ENCODE measurements at regions not wholly inside any gene's neighbourhood (a gene's known extent, or its start where the extent isn't known, plus 50 kb on each side); places are given as distances from the start of the nearest gene placed in this dataset.

GRCh38 chr3:154887869-154888268, 192.2 kb upstream of the MME start:
- Histone ChIP-seq H3K4me3 (no peak overlapping the region), H3K27ac (no peak overlapping the region), H3K9me3 (peaks cover 0 to 12% of the 10 kb centered on the region in 2 donors), H3K27me3 (no peaks in the 10 kb centered on the region), H3K36me3 (no peaks in the 10 kb centered on the region), H3K4me1 (no peaks in the 10 kb centered on the region)
- TF ChIP-seq CTCF (IDR thresholded peaks at IDR 0.05): no peak
- no peak for DNase-seq
- no peak for ATAC-seq
- intact Hi-C loops (cut with DNase I): no loop called here

GRCh38 chr3:154886437-154886836, 193.7 kb upstream of the MME start:
- Histone ChIP-seq H3K4me3 (no peak overlapping the region), H3K9me3 (peaks cover 0 to 12% of the 10 kb centered on the region in 2 donors), H3K27me3 (no peaks in the 10 kb centered on the region), H3K27ac (peak overlapping the region in 1 of 2 donors; percentile 15), H3K36me3 (no peaks in the 10 kb centered on the region), H3K4me1 (no peaks in the 10 kb centered on the region)
- ATAC-seq (peak; percentile 73), DNase-seq (peak in 1 of 4 donors; percentile 21)
- no peak for TF ChIP-seq CTCF (IDR thresholded peaks at IDR 0.05)
- intact Hi-C loops (cut with DNase I): no loop called here

- H3K4me3 ChIP-seq: no peak overlapping the region
- no peaks in the 10 kb centered on the region for H3K36me3 ChIP-seq
- DNase-seq (no peak), ATAC-seq (no peak)
- no peaks in the 10 kb centered on the region for H3K27me3 ChIP-seq
- intact Hi-C loops (cut with DNase I): no loop called here
- peaks cover 0 to 15% of the 10 kb centered on the region in 2 donors for H3K9me3 ChIP-seq
- H3K27ac ChIP-seq: no peak overlapping the region
- no peaks in the 10 kb centered on the region for H3K4me1 ChIP-seq
- TF ChIP-seq CTCF (IDR thresholded peaks at IDR 0.05): no peak
Observed at GRCh38 chr3:154885418-154885817, 194.7 kb upstream of the MME start.

- Histone ChIP-seq H3K9me3 (peaks cover 0 to 16% of the 10 kb centered on the region in 2 donors), H3K4me3 (no peak overlapping the region), H3K27ac (no peak overlapping the region), H3K4me1 (no peaks in the 10 kb centered on the region), H3K36me3 (no peaks in the 10 kb centered on the region), H3K27me3 (no peaks in the 10 kb centered on the region)
- no peak for TF ChIP-seq CTCF (IDR thresholded peaks at IDR 0.05)
- intact Hi-C loops (cut with DNase I): no loop called here
- no peak for DNase-seq
- no peak for ATAC-seq
Observed at GRCh38 chr3:154884952-154885351, 195.2 kb upstream of the MME start.

GRCh38 chr3:154875142-154875541, 205.0 kb upstream of the MME start:
- intact Hi-C loops (cut with DNase I): no loop called here
- Histone ChIP-seq H3K36me3 (no peaks in the 10 kb centered on the region), H3K4me3 (no peak overlapping the region), H3K27me3 (no peaks in the 10 kb centered on the region), H3K4me1 (peaks cover 0 to 6% of the 10 kb centered on the region in 2 donors), H3K9me3 (peaks cover 0 to 8% of the 10 kb centered on the region in 2 donors), H3K27ac (no peak overlapping the region)
- DNase-seq (no peak), ATAC-seq (no peak)
- no peak for TF ChIP-seq CTCF (IDR thresholded peaks at IDR 0.05)
